ENCODE measurements at regions not wholly inside any gene's neighbourhood (a gene's known extent, or its start where the extent isn't known, plus 50 kb on each side); places are given as distances from the start of the nearest gene placed in this dataset.

GRCh38 chr21:19148056-19148455 is 744.5 kb upstream of the TMPRSS15 start:
- no peak for TF ChIP-seq POLR2A (IDR thresholded peaks at IDR 0.05; ENCODE audit: low read length)
- no peak for TF ChIP-seq GATA1 (IDR thresholded peaks at IDR 0.05; ENCODE audit: low read depth, low read length)
